ENCODE measurements at regions not wholly inside any gene's neighbourhood (a gene's known extent, or its start where the extent isn't known, plus 50 kb on each side); places are given as distances from the start of the nearest gene placed in this dataset.

DNA sequence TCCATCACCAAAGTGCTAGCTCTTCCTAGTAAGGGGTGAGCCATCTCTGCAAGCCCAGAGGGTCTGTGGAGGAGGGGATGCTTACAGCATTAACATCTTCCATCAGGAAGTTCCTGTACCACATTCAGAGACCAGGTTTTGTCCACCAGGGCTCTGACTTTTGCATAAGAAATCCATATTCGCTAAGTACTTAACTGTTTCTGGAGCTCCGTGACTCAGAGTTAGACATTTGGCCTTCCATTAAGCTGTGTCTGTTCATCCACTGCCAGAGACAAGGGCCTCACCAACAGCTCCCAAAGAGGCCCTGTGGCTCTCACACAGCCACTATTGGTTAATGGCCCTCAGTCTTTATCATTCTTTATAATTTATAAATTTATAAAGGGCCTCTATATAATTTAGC lies 144.6 kb downstream of the ADAMTS15 start:
- intact Hi-C loops (cut with DNase I; ENCODE audit: low total_unique reads): no loop called here
- 92 to 94% methylated on average over 2 of the region's 2 CpGs for WGBS, 2 donors
- TF ChIP-seq POLR2A (IDR thresholded peaks at IDR 0.05) (no peak), CTCF (IDR thresholded peaks at IDR 0.05) (no peak)
- no peak for DNase-seq (ENCODE audit: low spot score in 2 of 2)
- H3K4me3 ChIP-seq (ENCODE audit: low read depth, poor library complexity, severe bottlenecking): no peak overlapping the region

- H3K4me3 ChIP-seq (ENCODE audit: low read depth, poor library complexity, severe bottlenecking): no peak overlapping the region
- WGBS, 2 donors: 93 to 97% methylated on average over 25 of the region's 25 CpGs
- intact Hi-C loops (cut with DNase I; ENCODE audit: low total_unique reads): no loop called here
- no peak for DNase-seq (ENCODE audit: low spot score in 2 of 2)
- TF ChIP-seq POLR2A (IDR thresholded peaks at IDR 0.05) (no peak), CTCF (IDR thresholded peaks at IDR 0.05) (no peak)
Observed at GRCh38 chr11:130598433-130598832, 150.0 kb downstream of the ADAMTS15 start.

DNA sequence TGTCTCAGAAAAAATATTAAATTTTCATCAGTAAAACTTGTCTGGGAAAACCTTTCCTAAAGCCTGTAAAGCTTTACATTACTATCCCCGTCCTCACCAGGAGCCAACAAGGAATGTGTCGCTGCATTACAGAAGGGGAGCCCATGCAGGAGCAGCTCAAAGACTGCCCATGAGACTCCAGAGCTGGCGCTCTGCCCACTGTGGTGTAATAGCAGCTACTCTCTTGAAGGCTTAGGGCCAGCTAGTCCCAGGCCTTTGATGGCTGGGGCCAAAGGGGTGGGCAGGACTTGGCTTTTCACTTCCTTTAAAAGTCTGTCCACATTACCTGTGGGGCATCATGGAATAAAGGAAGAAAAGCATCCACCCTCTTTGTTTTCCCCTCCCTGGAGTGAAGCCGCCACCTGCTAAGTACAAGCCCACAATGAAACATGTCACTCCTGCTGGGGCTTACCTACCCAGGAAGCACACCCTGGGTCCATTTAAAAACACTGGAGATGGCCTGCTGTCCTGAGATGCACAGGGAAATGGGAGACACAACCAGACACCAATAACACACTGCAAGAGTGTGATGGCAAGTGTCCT lies 150.7 kb downstream of the ADAMTS15 start:
- no peak for TF ChIP-seq CTCF (IDR thresholded peaks at IDR 0.05)
- TF ChIP-seq POLR2A (IDR thresholded peaks at IDR 0.05): no peak
- WGBS, 2 donors: 66 to 87% methylated on average over 4 of the region's 4 CpGs
- peak in 1 of 2 donors; percentile 89 for DNase-seq (ENCODE audit: low spot score in 2 of 2)
- intact Hi-C loops (cut with DNase I; ENCODE audit: low total_unique reads): no loop called here
- no peak overlapping the region for H3K4me3 ChIP-seq (ENCODE audit: low read depth, poor library complexity, severe bottlenecking)

- no peak for DNase-seq (ENCODE audit: low spot score in 2 of 2)
- TF ChIP-seq CTCF (IDR thresholded peaks at IDR 0.05) (no peak), POLR2A (IDR thresholded peaks at IDR 0.05) (no peak)
- intact Hi-C loops (cut with DNase I; ENCODE audit: low total_unique reads): no loop called here
- 79% methylated on average over 4 of the region's 4 CpGs for WGBS, 2 donors
- H3K4me3 ChIP-seq (ENCODE audit: low read depth, poor library complexity, severe bottlenecking): no peak overlapping the region
Observed at GRCh38 chr11:130600139-130600538, 151.7 kb downstream of the ADAMTS15 start.

DNA sequence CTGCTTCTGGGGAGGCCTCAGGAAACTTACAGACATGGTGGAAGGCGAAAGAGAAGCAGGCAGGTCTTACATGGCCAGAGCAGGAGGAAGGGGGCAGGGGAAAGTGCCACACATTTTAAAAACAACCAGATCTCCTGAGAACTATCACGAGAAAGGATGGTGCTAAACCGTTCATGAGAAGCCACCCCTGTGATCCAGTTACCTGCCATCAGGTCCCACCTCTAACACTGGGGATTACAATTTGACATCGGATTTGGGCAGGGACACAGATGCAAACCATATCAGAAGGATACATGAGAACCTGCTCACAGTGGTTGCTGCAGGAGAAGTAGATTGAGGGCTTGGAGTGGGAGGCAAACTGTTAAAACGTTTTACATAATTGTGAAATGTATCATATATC lies 152.2 kb downstream of the ADAMTS15 start:
- intact Hi-C loops (cut with DNase I; ENCODE audit: low total_unique reads): no loop called here
- 61 to 69% methylated on average over 5 of the region's 5 CpGs for WGBS, 2 donors
- TF ChIP-seq CTCF (IDR thresholded peaks at IDR 0.05): no peak
- TF ChIP-seq POLR2A (IDR thresholded peaks at IDR 0.05): no peak

DNA sequence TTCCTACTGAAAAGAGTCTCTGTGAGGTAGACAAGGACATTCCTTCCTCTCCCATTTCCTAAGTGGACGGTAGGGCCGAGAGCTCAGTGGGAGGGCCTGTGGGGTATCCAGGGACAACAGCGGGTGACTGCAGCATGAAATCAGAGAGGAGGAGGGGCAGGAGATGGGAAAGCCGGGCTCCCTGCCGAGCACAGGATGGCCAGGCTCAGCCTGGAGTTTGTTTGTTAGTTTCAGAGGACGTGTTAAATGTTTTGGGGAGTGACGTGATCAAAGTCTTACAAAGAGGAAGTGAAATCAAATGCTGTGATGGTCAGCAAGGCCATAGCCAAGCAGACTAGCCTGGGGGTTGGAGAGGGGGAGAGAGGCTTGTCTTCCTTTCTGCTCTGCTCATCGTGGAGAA lies 152.7 kb downstream of the ADAMTS15 start:
- no peak overlapping the region for H3K4me3 ChIP-seq (ENCODE audit: low read depth, poor library complexity, severe bottlenecking)
- TF ChIP-seq CTCF (IDR thresholded peaks at IDR 0.05): no peak
- TF ChIP-seq POLR2A (IDR thresholded peaks at IDR 0.05): no peak
- intact Hi-C loops (cut with DNase I; ENCODE audit: low total_unique reads): no loop called here
- peak; percentile 51 to 92 for DNase-seq (ENCODE audit: low spot score in 2 of 2)
- WGBS, 2 donors: 38 to 45% methylated on average over 8 of the region's 8 CpGs

More for the DNA sequence above, 152.2 kb downstream of the ADAMTS15 start:
- H3K4me3 ChIP-seq (ENCODE audit: low read depth, poor library complexity, severe bottlenecking): no peak overlapping the region
- DNase-seq (ENCODE audit: low spot score in 2 of 2): no peak
